ENCODE measurements at regions not wholly inside any gene's neighbourhood (a gene's known extent, or its start where the extent isn't known, plus 50 kb on each side); places are given as distances from the start of the nearest gene placed in this dataset.
"Not testable (repeated sequence)": the region's sequence is repeated elsewhere in the genome, so short reads cannot be mapped to it uniquely, and the experiment has no call there.

- not testable (repeated sequence) for DNase-seq (ENCODE audit: extremely low spot score, insufficient read length, low read depth); FAIRE-seq
Measured at GRCh38 chr1:168461108-168461507, 82.7 kb downstream of the XCL2 start.

- not testable (repeated sequence) for DNase-seq (ENCODE audit: extremely low spot score, insufficient read length, low read depth); FAIRE-seq
Measured at GRCh38 chr1:168457296-168457695, 86.5 kb downstream of the XCL2 start.

- DNase-seq (ENCODE audit: extremely low spot score, insufficient read length, low read depth) (no peak), FAIRE-seq (no peak)
Measured at GRCh38 chr1:168455764-168456163, 88.0 kb downstream of the XCL2 start.

- DNase-seq (ENCODE audit: extremely low spot score, insufficient read length, low read depth) = no peak
- FAIRE-seq = no peak
Measured at GRCh38 chr1:168454211-168454815, 89.5 kb downstream of the XCL2 start.

GRCh38 chr1:168453056-168453455 lies 90.7 kb downstream of the XCL2 start:
- FAIRE-seq (no peak), DNase-seq (ENCODE audit: extremely low spot score, insufficient read length, low read depth) (no peak)

- DNase-seq (ENCODE audit: extremely low spot score, insufficient read length, low read depth) = no peak
Measured at GRCh38 chr1:168452329-168452728, 91.5 kb downstream of the XCL2 start.

GRCh38 chr1:168447871-168448270 lies 95.9 kb downstream of the XCL2 start:
- FAIRE-seq (no peak), DNase-seq (ENCODE audit: extremely low spot score, insufficient read length, low read depth) (no peak)

More at GRCh38 chr1:168452329-168452728, 91.5 kb downstream of the XCL2 start:
- FAIRE-seq = no peak

- FAIRE-seq (no peak), DNase-seq (ENCODE audit: extremely low spot score, insufficient read length, low read depth) (no peak)
Measured at GRCh38 chr1:168446081-168446480, 97.7 kb downstream of the XCL2 start.

GRCh38 chr1:168443899-168444298 lies 99.9 kb downstream of the XCL2 start:
- FAIRE-seq (no peak), DNase-seq (ENCODE audit: extremely low spot score, insufficient read length, low read depth) (no peak)

GRCh38 chr1:168443356-168443755 lies 100.4 kb downstream of the XCL2 start:
- FAIRE-seq = no peak
- DNase-seq (ENCODE audit: extremely low spot score, insufficient read length, low read depth) = no peak

- no peak for FAIRE-seq
Measured at GRCh38 chr1:168442931-168443330, 100.9 kb downstream of the XCL2 start.

GRCh38 chr1:168441745-168442144 lies 102.1 kb downstream of the XCL2 start:
- DNase-seq (ENCODE audit: extremely low spot score, insufficient read length, low read depth) = no peak
- no peak for FAIRE-seq

More at GRCh38 chr1:168442931-168443330, 100.9 kb downstream of the XCL2 start:
- DNase-seq (ENCODE audit: extremely low spot score, insufficient read length, low read depth) = no peak

GRCh38 chr1:168439456-168440375 lies 104.1 kb downstream of the XCL2 start:
- DNase-seq (ENCODE audit: extremely low spot score, insufficient read length, low read depth) = peak; percentile 52
- FAIRE-seq = peak; percentile 95

- no peak for DNase-seq (ENCODE audit: extremely low spot score, insufficient read length, low read depth)
Measured at GRCh38 chr1:168438626-168439025, 105.2 kb downstream of the XCL2 start.

GRCh38 chr1:168437821-168438220 lies 106.0 kb downstream of the XCL2 start:
- FAIRE-seq = no peak

More at GRCh38 chr1:168438626-168439025, 105.2 kb downstream of the XCL2 start:
- FAIRE-seq = no peak

GRCh38 chr1:168435439-168435838 lies 108.4 kb downstream of the XCL2 start:
- DNase-seq (ENCODE audit: extremely low spot score, insufficient read length, low read depth) (no peak), FAIRE-seq (no peak)

More at GRCh38 chr1:168437821-168438220, 106.0 kb downstream of the XCL2 start:
- DNase-seq (ENCODE audit: extremely low spot score, insufficient read length, low read depth) = no peak

- DNase-seq (ENCODE audit: extremely low spot score, insufficient read length, low read depth) (no peak), FAIRE-seq (no peak)
Measured at GRCh38 chr1:168433238-168433637, 110.6 kb downstream of the XCL2 start.

GRCh38 chr1:168431882-168432281 lies 111.9 kb downstream of the XCL2 start:
- no peak for FAIRE-seq
- DNase-seq (ENCODE audit: extremely low spot score, insufficient read length, low read depth) = no peak

- no peak for DNase-seq (ENCODE audit: extremely low spot score, insufficient read length, low read depth)
- no peak for FAIRE-seq
Measured at GRCh38 chr1:168430321-168430720, 113.5 kb downstream of the XCL2 start.

- DNase-seq (ENCODE audit: extremely low spot score, insufficient read length, low read depth) = no peak
Measured at GRCh38 chr1:168428063-168428731, 115.6 kb downstream of the XCL2 start.

GRCh38 chr1:168427051-168427450 lies 116.7 kb downstream of the XCL2 start:
- no peak for FAIRE-seq

More at GRCh38 chr1:168428063-168428731, 115.6 kb downstream of the XCL2 start:
- FAIRE-seq = no peak

More at GRCh38 chr1:168427051-168427450, 116.7 kb downstream of the XCL2 start:
- DNase-seq (ENCODE audit: extremely low spot score, insufficient read length, low read depth) = no peak

All from GM18507 (cell line).